ENCODE measurements at regions not wholly inside any gene's neighbourhood (a gene's known extent, or its start where the extent isn't known, plus 50 kb on each side); places are given as distances from the start of the nearest gene placed in this dataset.

DNA sequence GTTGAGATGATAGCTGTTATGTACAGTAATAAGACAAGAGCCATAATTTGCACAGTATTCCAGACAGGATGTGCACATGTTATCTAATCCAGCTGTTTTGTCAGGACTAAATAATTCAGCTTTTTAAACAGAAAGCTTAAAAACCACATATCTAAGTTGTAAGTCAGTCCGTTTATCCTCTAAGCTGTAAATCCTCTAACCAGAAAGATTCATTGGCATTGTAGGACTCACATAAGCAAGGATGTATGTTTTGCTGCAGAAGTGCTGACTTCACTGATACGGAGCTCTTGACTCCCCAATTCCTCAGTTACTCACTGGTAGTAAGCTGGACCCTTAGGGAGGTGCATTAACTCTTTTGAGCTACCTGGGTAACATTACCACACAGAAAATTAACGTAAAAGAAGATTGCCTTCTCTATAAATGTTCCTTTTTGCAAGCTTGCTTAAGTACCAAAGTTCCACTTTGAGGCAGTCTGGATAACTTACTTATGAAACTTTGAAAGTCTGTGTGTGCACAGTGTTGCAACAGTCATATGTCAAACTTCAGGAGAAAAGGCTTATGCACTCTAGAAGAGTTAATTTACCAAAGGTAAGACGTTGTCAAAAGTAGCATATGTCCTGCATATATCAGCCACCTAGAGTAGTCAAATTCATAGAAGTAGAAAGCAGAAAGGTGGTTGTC is 58.3 kb upstream of the MAGEB2 start:
- Mint-ChIP-seq H3K4me3 (ENCODE audit: unreplicated experiment) (no peak overlapping the region), H3K36me3 (ENCODE audit: unreplicated experiment) (no peaks in the 10 kb centered on the region), H3K9me3 (ENCODE audit: unreplicated experiment) (no peaks in the 10 kb centered on the region), H3K27ac (ENCODE audit: unreplicated experiment) (no peak overlapping the region), H3K27me3 (ENCODE audit: unreplicated experiment) (no peaks in the 10 kb centered on the region), H3K4me1 (ENCODE audit: unreplicated experiment) (peaks cover 14% of the 10 kb centered on the region)
- TF ChIP-seq, protein P1, sequence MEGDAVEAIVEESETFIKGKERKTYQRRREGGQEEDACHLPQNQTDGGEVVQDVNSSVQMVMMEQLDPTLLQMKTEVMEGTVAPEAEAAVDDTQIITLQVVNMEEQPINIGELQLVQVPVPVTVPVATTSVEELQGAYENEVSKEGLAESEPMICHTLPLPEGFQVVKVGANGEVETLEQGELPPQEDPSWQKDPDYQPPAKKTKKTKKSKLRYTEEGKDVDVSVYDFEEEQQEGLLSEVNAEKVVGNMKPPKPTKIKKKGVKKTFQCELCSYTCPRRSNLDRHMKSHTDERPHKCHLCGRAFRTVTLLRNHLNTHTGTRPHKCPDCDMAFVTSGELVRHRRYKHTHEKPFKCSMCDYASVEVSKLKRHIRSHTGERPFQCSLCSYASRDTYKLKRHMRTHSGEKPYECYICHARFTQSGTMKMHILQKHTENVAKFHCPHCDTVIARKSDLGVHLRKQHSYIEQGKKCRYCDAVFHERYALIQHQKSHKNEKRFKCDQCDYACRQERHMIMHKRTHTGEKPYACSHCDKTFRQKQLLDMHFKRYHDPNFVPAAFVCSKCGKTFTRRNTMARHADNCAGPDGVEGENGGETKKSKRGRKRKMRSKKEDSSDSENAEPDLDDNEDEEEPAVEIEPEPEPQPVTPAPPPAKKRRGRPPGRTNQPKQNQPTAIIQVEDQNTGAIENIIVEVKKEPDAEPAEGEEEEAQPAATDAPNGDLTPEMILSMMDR (IDR thresholded peaks at IDR 0.05): no peak
- no peak for DNase-seq (ENCODE audit: extremely low spot score, unreplicated experiment)

DNA sequence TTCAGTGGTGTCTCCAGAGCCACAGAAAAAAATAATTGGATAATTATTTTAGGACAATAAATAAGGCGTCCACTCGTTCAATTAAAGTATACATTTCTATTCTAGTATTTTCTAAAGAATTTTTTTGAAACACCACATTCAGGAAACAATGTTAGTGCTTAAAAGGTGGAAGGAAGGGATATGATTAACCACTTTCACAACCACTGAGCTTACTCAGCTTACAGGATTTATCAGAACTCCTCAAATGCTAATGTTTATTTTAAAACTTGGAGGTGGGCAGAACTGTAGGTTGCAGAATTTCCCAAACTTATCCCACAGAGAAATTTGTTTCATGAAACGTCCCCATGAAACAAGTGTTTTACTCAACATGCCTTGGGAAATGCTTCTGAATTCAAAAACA is 54.3 kb upstream of the MAGEB2 start:
- no peak for DNase-seq (ENCODE audit: extremely low spot score, unreplicated experiment)
- no peaks in the 10 kb centered on the region for H3K9me3 Mint-ChIP-seq (ENCODE audit: unreplicated experiment)
- TF ChIP-seq, protein P1 (IDR thresholded peaks at IDR 0.05): no peak
- no peak overlapping the region for H3K27ac Mint-ChIP-seq (ENCODE audit: unreplicated experiment)
- H3K4me1 Mint-ChIP-seq (ENCODE audit: unreplicated experiment): no peaks in the 10 kb centered on the region
- H3K36me3 Mint-ChIP-seq (ENCODE audit: unreplicated experiment): no peaks in the 10 kb centered on the region
- no peaks in the 10 kb centered on the region for H3K27me3 Mint-ChIP-seq (ENCODE audit: unreplicated experiment)
- no peak overlapping the region for H3K4me3 Mint-ChIP-seq (ENCODE audit: unreplicated experiment)
